Activated CD4-positive, alpha-beta T cell treated with anti-CD3 and anti-CD28 coated beads, Interleukin-2, amount 50 U/mL, for 16 hours (primary cell): ENCODE measurements at regions not wholly inside any gene's neighbourhood (a gene's known extent, or its start where the extent isn't known, plus 50 kb on each side); places are given as distances from the start of the nearest gene placed in this dataset.
"Not testable (repeated sequence)": the region's sequence is repeated elsewhere in the genome, so short reads cannot be mapped to it uniquely, and the experiment has no call there.

Experiments
- DNase-seq: peaks from one replicate; pipeline ENCODE4 v3.0.0-alpha.2; 2020

DNA sequence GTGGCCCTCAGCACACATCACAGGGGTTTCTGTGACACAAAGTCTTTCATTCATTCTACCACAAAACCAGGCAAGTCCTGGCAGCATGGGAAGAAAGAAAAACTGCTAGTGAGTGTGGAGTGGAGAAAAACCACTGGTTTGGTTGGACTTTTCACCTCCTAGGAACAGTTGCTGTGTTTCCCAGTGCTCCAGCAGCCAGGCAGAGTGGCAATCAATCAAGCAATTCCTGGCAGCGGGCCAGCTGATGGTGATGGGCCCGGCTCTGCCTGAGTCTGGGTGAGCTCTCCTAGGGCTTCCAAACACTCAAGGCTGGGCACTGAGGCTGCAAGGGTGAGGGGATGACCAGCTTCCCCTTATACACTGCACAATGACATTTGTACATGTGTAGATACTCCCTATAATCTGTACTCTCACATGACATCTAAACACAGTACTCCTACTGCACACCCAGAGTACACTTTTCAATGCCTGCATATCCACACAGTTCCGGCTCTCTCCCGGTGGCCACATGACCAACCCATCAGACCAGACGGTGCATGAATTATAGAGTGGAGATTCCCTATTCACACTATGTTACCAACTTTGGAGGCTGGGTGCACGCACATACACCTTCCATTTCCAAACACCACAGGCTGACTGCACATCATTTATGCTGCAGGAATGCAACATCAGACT, 156.6 kb downstream of the UNC5CL start:
- no peak for DNase-seq

DNA sequence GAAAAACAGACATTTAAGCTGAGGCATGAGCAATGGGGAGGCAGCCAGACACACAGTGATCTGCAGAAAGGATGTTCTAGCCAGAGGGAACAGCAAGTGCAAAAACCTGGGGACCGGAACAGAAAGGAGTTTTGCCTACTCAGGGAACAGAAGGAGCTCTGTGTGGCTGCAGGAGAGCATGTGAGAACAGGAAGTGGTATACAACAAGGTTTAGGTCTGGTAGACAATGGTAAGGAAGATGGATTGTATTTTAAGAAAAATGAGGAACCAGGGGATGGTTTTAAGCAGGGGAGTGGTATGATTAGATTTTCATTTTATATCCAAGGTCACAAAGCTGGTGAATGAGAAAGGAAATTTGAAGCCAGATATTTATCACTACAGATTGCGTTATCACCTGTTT, 157.5 kb downstream of the UNC5CL start:
- DNase-seq = no peak

GRCh38 chr6:40880906-40881305, 158.1 kb downstream of the UNC5CL start:
- DNase-seq = no peak

- DNase-seq = no peak
These were observed 159.9 kb downstream of the UNC5CL start for GRCh38 chr6:40879169-40879568.

GRCh38 chr6:40877362-40877761, 161.7 kb downstream of the UNC5CL start:
- DNase-seq = peak; percentile 75

GRCh38 chr6:40876336-40876735, 162.7 kb downstream of the UNC5CL start:
- DNase-seq = no peak

DNA sequence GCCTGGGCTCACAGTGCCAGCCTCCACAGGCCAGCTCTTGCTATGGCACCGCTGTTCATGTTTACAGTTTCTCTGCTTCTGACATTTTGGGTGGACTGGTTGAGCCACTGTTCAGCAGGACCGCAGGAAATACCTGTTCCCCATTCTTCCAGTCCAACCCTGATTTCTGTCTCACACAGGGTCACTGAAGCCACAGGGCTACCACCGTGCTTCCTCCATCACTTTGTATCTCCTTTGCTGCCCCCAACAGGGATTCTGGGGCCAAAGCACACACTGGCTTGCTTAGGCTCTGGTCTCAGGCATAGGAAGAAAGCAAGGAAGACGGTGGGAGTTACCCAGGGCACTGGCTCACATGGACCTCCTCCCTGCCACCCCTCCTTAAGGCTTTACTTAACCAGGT, 164.5 kb downstream of the UNC5CL start:
- no peak for DNase-seq

DNA sequence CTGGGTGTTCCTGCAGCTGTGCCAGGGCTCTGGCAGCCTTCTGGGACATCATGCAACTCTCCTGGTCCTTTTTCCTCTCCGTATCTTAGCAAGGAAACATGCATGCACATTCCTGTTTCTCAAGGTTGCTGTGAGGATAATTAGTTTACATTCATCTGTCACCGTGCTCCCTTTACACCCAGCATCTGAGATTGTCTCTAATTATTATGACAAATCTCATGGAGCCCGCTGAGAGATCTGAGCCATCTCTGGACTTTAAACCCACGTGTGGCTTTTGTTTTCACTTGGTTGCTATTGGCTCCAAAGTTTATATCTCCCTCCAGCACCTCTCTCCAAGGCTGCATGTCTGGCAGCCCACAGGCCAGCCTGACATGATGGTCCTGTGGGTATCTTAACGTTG, 167.6 kb downstream of the UNC5CL start:
- no peak for DNase-seq

- DNase-seq = not testable (repeated sequence)
These were observed 170.7 kb downstream of the UNC5CL start for GRCh38 chr6:40868089-40868865.

GRCh38 chr6:40867527-40867926, 171.5 kb downstream of the UNC5CL start:
- DNase-seq = not testable (repeated sequence)

DNA sequence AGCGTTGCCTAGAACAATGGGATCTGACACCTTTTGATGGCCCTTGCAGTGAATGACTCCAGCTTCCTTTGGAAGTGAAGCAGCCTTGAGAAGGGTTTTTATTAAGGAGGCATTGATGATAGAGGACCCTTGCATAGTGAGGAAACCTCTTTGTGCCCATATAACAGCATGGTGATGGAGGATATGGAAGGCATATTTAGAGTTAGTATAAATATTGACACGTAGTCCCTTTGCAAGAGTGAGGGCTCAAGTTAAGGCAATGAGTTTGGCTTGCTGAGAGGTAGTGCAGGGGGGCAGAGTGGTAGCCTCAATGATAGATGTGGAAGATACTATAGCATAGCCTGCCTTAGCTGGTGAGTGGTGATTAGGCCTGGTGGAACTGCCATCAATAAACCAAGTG, 173.8 kb downstream of the UNC5CL start:
- DNase-seq = not testable (repeated sequence)

DNA sequence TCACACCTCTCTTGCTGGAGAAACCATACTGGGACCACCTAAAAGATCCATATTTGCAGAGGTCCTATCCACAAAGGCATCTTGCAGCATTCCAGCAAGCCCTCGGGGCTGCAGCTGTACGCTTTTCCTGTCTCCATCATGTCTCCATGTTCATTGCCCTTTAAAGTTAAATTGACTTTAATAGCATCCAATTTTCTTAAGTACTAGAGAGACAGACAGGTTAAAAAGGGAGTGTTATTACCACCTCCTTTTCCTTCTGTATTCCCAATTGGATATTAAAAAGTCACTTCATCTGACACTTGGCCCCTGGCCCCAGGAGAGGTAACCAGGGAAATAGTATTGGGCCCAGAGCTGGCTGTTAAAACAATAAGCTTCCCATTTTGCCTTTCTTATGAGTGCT, 178.6 kb downstream of the UNC5CL start:
- DNase-seq = no peak

DNA sequence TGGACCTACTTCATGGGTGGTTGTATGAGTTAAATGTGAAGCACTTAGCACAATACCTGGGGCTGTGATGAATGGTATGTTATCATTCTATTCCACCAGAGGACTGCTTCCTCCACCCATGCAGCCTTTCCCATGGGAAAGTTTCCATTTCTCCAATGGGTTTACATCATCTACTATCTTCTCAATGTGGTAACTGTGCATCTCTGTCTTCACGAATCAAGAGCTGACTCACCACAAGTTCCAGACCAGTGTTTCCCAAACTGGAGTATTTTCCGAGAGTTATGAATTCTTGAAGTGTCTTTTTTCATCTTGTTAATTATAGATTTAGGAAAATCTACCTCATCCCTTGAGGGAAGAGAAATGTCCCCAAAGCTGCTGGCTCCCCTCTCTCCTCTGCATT, 182.8 kb downstream of the UNC5CL start:
- no peak for DNase-seq

- no peak for DNase-seq
These were observed 183.7 kb downstream of the UNC5CL start for GRCh38 chr6:40855168-40855880.

GRCh38 chr6:40854592-40854991, 184.4 kb downstream of the UNC5CL start:
- no peak for DNase-seq

GRCh38 chr6:40852779-40853373, 186.1 kb downstream of the UNC5CL start:
- DNase-seq = peak; percentile 15

- DNase-seq = no peak
These were observed 189.5 kb downstream of the UNC5CL start for GRCh38 chr6:40849546-40849945.

- DNase-seq = no peak
These were observed 190.0 kb downstream of the UNC5CL start for GRCh38 chr6:40848868-40849514.

GRCh38 chr6:40848038-40848437, 191.0 kb downstream of the UNC5CL start:
- DNase-seq = no peak

DNA sequence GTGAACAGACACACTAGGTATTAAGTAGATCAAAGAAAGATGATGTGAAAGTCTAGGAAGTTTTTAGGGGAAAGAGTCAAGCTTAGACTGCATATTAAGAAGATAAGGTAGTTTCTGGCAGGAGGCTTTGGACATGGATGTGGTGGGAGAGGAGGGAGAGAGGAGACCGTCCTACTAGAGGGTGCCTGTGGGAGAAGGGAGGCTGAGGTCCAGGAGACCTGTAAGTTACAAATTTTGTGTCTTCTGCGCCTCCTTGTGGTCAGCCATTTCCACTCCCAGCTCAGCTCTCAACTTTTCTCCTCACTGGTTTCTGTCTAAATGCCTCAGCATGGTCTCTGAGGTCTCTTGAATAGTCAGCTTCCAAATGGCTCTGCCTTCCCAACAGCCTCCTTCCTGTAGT, 193.5 kb downstream of the UNC5CL start:
- DNase-seq = peak; percentile 26

GRCh38 chr6:40844246-40844645, 194.8 kb downstream of the UNC5CL start:
- DNase-seq = no peak

DNA sequence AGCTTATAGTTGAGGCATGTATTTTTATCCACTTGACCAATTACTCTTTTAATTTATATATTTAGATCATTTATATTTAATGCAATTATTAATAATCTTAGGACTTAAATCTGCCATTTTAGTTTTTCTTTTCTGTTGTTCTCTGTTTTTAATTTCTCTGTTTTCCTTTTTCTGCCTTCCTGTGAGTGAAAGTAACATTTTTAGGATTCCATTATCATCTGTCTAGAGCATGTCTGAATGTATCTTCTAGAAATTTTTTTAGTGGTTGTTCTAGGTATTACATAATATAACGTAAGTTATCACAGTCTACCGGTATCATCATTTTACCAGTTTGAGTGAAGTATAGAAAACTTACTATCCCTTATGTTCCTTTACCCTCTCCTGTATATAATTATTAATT, 197.3 kb downstream of the UNC5CL start:
- DNase-seq = no peak

DNA sequence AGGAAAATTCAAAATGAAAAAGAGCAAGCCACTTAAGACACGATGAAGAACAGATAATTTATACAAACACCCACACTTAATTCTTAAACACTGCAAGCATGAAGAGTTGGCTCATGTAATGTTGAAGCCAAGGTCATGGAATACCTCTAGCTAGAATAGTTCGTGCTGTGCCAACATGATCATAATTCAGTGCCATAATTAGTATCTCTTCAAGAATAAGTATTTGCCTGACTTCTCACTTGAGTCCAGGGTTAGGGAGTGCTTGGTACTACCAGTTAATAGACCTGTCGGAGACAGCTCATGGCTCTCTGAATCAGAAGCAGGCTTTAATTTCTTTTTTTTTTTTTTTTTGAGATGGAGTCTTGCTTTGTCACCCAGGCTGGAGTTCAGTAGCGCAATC, 206.3 kb downstream of the UNC5CL start:
- no peak for DNase-seq
